ENCODE measurements at regions not wholly inside any gene's neighbourhood (a gene's known extent, or its start where the extent isn't known, plus 50 kb on each side); places are given as distances from the start of the nearest gene placed in this dataset.

- no peaks in the 10 kb centered on the region for H3K9me3 ChIP-seq (ENCODE audit: control insufficient read depth, low read length)
- no peak overlapping the region for H3K4ac ChIP-seq (ENCODE audit: low read depth in 1 of 2, low read length in 2 of 2)
- no peak overlapping the region for H2BK15ac ChIP-seq (ENCODE audit: low read depth, poor library complexity, severe bottlenecking)
- no peak overlapping the region for H3K4me2 ChIP-seq (ENCODE audit: low read length, poor library complexity, severe bottlenecking)
- no peak overlapping the region for H3K18ac ChIP-seq (ENCODE audit: low read depth in 1 of 2, low read length in 2 of 2)
- no peaks in the 10 kb centered on the region for H3K36me3 ChIP-seq (ENCODE audit: control insufficient read depth in 1 of 2, insufficient read depth in 2 of 2, low read depth in 1 of 2, low read length in 2 of 2)
- H2BK5ac ChIP-seq (ENCODE audit: low read depth, low read length, poor library complexity, severe bottlenecking) = no peak overlapping the region
- no peak overlapping the region for H2AFZ ChIP-seq (ENCODE audit: low read depth, low read length)
- H2AK5ac ChIP-seq (ENCODE audit: low read length, severe bottlenecking) = no peak overlapping the region
- H4K91ac ChIP-seq (ENCODE audit: low read length) = no peak overlapping the region
- no peaks in the 10 kb centered on the region for H3K4me1 ChIP-seq (ENCODE audit: control insufficient read depth, insufficient read depth, low read depth, low read length)
- no peaks in the 10 kb centered on the region for H3K79me1 ChIP-seq (replicated peaks; ENCODE audit: low read length, poor library complexity, severe bottlenecking)
- H2BK120ac ChIP-seq (ENCODE audit: low read depth, low read length) = no peak overlapping the region
- H3K23ac ChIP-seq (ENCODE audit: low read length in 2 of 2) = no peak overlapping the region
- no peak overlapping the region for H3K27ac ChIP-seq (ENCODE audit: low read length, poor library complexity, severe bottlenecking)
- 75% methylated on average over 1 of the region's 1 CpG for WGBS
- H3K4me3 ChIP-seq (ENCODE audit: insufficient read depth in 1 of 2, low read depth in 1 of 2, low read length in 2 of 2) = no peak overlapping the region
- no peaks in the 10 kb centered on the region for H3K27me3 ChIP-seq (ENCODE audit: control insufficient read depth in 1 of 2, insufficient read depth in 1 of 2, low read length in 2 of 2)
- H2BK12ac ChIP-seq (ENCODE audit: low read length in 2 of 2) = no peak overlapping the region
- H3K9ac ChIP-seq (ENCODE audit: low read length) = no peak overlapping the region
- H4K8ac ChIP-seq (ENCODE audit: low read length) = no peak overlapping the region
- H3K14ac ChIP-seq (ENCODE audit: low read length in 2 of 2) = no peak overlapping the region
- DNase-seq = no peak
Measured at GRCh38 chr4:58144721-58145120, 1034.5 kb upstream of the IGFBP7 start.

- no peak overlapping the region for H3K9ac ChIP-seq (ENCODE audit: low read length)
- no peak overlapping the region for H3K23ac ChIP-seq (ENCODE audit: low read length in 2 of 2)
- H3K18ac ChIP-seq (ENCODE audit: low read depth in 1 of 2, low read length in 2 of 2) = no peak overlapping the region
- H2AK5ac ChIP-seq (ENCODE audit: low read length, severe bottlenecking) = no peak overlapping the region
- H3K4ac ChIP-seq (ENCODE audit: low read depth in 1 of 2, low read length in 2 of 2) = no peak overlapping the region
- DNase-seq = no peak
- no peak overlapping the region for H3K4me2 ChIP-seq (ENCODE audit: low read length, poor library complexity, severe bottlenecking)
- H4K8ac ChIP-seq (ENCODE audit: low read length) = no peak overlapping the region
- H3K4me3 ChIP-seq (ENCODE audit: insufficient read depth in 1 of 2, low read depth in 1 of 2, low read length in 2 of 2) = no peak overlapping the region
- no peak overlapping the region for H2BK5ac ChIP-seq (ENCODE audit: low read depth, low read length, poor library complexity, severe bottlenecking)
- WGBS = 40% methylated on average over 1 of the region's 3 CpGs
- no peak overlapping the region for H2AFZ ChIP-seq (ENCODE audit: low read depth, low read length)
- no peak overlapping the region for H2BK15ac ChIP-seq (ENCODE audit: low read depth, poor library complexity, severe bottlenecking)
- no peak overlapping the region for H3K27ac ChIP-seq (ENCODE audit: low read length, poor library complexity, severe bottlenecking)
- H3K27me3 ChIP-seq (ENCODE audit: control insufficient read depth in 1 of 2, insufficient read depth in 1 of 2, low read length in 2 of 2) = no peaks in the 10 kb centered on the region
- no peaks in the 10 kb centered on the region for H3K9me3 ChIP-seq (ENCODE audit: control insufficient read depth, low read length)
- no peaks in the 10 kb centered on the region for H3K4me1 ChIP-seq (ENCODE audit: control insufficient read depth, insufficient read depth, low read depth, low read length)
- H3K14ac ChIP-seq (ENCODE audit: low read length in 2 of 2) = no peak overlapping the region
- H3K36me3 ChIP-seq (ENCODE audit: control insufficient read depth in 1 of 2, insufficient read depth in 2 of 2, low read depth in 1 of 2, low read length in 2 of 2) = no peaks in the 10 kb centered on the region
- no peak overlapping the region for H2BK120ac ChIP-seq (ENCODE audit: low read depth, low read length)
- no peak overlapping the region for H4K91ac ChIP-seq (ENCODE audit: low read length)
- no peaks in the 10 kb centered on the region for H3K79me1 ChIP-seq (replicated peaks; ENCODE audit: low read length, poor library complexity, severe bottlenecking)
- no peak overlapping the region for H2BK12ac ChIP-seq (ENCODE audit: low read length in 2 of 2)
Measured at GRCh38 chr4:58138786-58139668, 1028.8 kb upstream of the IGFBP7 start.

GRCh38 chr4:58136604-58137003 lies 1026.4 kb upstream of the IGFBP7 start:
- H2AFZ ChIP-seq (ENCODE audit: low read depth, low read length) = no peak overlapping the region
- H2BK12ac ChIP-seq (ENCODE audit: low read length in 2 of 2) = no peak overlapping the region
- H3K4me2 ChIP-seq (ENCODE audit: low read length, poor library complexity, severe bottlenecking) = no peak overlapping the region
- no peak overlapping the region for H3K23ac ChIP-seq (ENCODE audit: low read length in 2 of 2)
- no peak overlapping the region for H3K4ac ChIP-seq (ENCODE audit: low read depth in 1 of 2, low read length in 2 of 2)
- WGBS = 89% methylated on average over 3 of the region's 5 CpGs
- H4K91ac ChIP-seq (ENCODE audit: low read length) = no peak overlapping the region
- H2BK120ac ChIP-seq (ENCODE audit: low read depth, low read length) = no peak overlapping the region
- no peaks in the 10 kb centered on the region for H3K4me1 ChIP-seq (ENCODE audit: control insufficient read depth, insufficient read depth, low read depth, low read length)
- no peak overlapping the region for H2AK5ac ChIP-seq (ENCODE audit: low read length, severe bottlenecking)
- H2BK15ac ChIP-seq (ENCODE audit: low read depth, poor library complexity, severe bottlenecking) = no peak overlapping the region
- DNase-seq = no peak
- H2BK5ac ChIP-seq (ENCODE audit: low read depth, low read length, poor library complexity, severe bottlenecking) = no peak overlapping the region
- H3K79me1 ChIP-seq (replicated peaks; ENCODE audit: low read length, poor library complexity, severe bottlenecking) = no peaks in the 10 kb centered on the region
- no peaks in the 10 kb centered on the region for H3K9me3 ChIP-seq (ENCODE audit: control insufficient read depth, low read length)
- H3K4me3 ChIP-seq (ENCODE audit: insufficient read depth in 1 of 2, low read depth in 1 of 2, low read length in 2 of 2) = no peak overlapping the region
- H3K9ac ChIP-seq (ENCODE audit: low read length) = no peak overlapping the region
- H3K36me3 ChIP-seq (ENCODE audit: control insufficient read depth in 1 of 2, insufficient read depth in 2 of 2, low read depth in 1 of 2, low read length in 2 of 2) = no peaks in the 10 kb centered on the region
- H3K18ac ChIP-seq (ENCODE audit: low read depth in 1 of 2, low read length in 2 of 2) = no peak overlapping the region
- H3K27ac ChIP-seq (ENCODE audit: low read length, poor library complexity, severe bottlenecking) = no peak overlapping the region
- H3K27me3 ChIP-seq (ENCODE audit: control insufficient read depth in 1 of 2, insufficient read depth in 1 of 2, low read length in 2 of 2) = no peaks in the 10 kb centered on the region
- no peak overlapping the region for H4K8ac ChIP-seq (ENCODE audit: low read length)
- H3K14ac ChIP-seq (ENCODE audit: low read length in 2 of 2) = no peak overlapping the region

- WGBS = 100% methylated on average over 1 of the region's 1 CpG
- Histone ChIP-seq H4K91ac (ENCODE audit: low read length) (no peak overlapping the region), H3K27me3 (ENCODE audit: control insufficient read depth in 1 of 2, insufficient read depth in 1 of 2, low read length in 2 of 2) (no peaks in the 10 kb centered on the region), H3K36me3 (ENCODE audit: control insufficient read depth in 1 of 2, insufficient read depth in 2 of 2, low read depth in 1 of 2, low read length in 2 of 2) (no peaks in the 10 kb centered on the region), H3K14ac (ENCODE audit: low read length in 2 of 2) (no peak overlapping the region), H2BK15ac (ENCODE audit: low read depth, poor library complexity, severe bottlenecking) (no peak overlapping the region), H3K4me2 (ENCODE audit: low read length, poor library complexity, severe bottlenecking) (no peak overlapping the region), H3K27ac (ENCODE audit: low read length, poor library complexity, severe bottlenecking) (no peak overlapping the region), H4K8ac (ENCODE audit: low read length) (no peak overlapping the region), H3K4me1 (ENCODE audit: control insufficient read depth, insufficient read depth, low read depth, low read length) (no peaks in the 10 kb centered on the region), H2AK5ac (ENCODE audit: low read length, severe bottlenecking) (no peak overlapping the region), H3K18ac (ENCODE audit: low read depth in 1 of 2, low read length in 2 of 2) (no peak overlapping the region), H2BK12ac (ENCODE audit: low read length in 2 of 2) (no peak overlapping the region), H2AFZ (ENCODE audit: low read depth, low read length) (no peak overlapping the region), H2BK120ac (ENCODE audit: low read depth, low read length) (no peak overlapping the region), H3K23ac (ENCODE audit: low read length in 2 of 2) (no peak overlapping the region), H3K4me3 (ENCODE audit: insufficient read depth in 1 of 2, low read depth in 1 of 2, low read length in 2 of 2) (no peak overlapping the region), H3K9ac (ENCODE audit: low read length) (no peak overlapping the region), H2BK5ac (ENCODE audit: low read depth, low read length, poor library complexity, severe bottlenecking) (no peak overlapping the region), H3K4ac (ENCODE audit: low read depth in 1 of 2, low read length in 2 of 2) (no peak overlapping the region), H3K79me1 (replicated peaks; ENCODE audit: low read length, poor library complexity, severe bottlenecking) (no peaks in the 10 kb centered on the region), H3K9me3 (ENCODE audit: control insufficient read depth, low read length) (no peaks in the 10 kb centered on the region)
- no peak for DNase-seq
Measured at GRCh38 chr4:58127680-58128079, 1017.5 kb upstream of the IGFBP7 start.

All from mesenchymal stem cell (in vitro differentiated cells and primary cell).